Astrocyte (in vitro differentiated cells and primary cell): ENCODE measurements at regions not wholly inside any gene's neighbourhood (a gene's known extent, or its start where the extent isn't known, plus 50 kb on each side); places are given as distances from the start of the nearest gene placed in this dataset.

Experiments
- DNase-seq: peaks from one replicate; pipeline ENCODE4 v3.0.0-alpha.2; 2010; ENCODE audit warnings: low read depth
- FAIRE-seq: peaks from 2 replicates; lab custom pipeline; 2011; peaks lifted over from hg19 to GRCh38; lab: Jason Lieb, UNC
- H2AFZ ChIP-seq: 2 replicates; pipeline ENCODE4 v1.6.0; 2012; ENCODE audit warnings: low read depth, low read length, inconsistent platforms
- H3K27ac ChIP-seq: 2 replicates; pipeline ENCODE4 v1.5.1; 2011; ENCODE audit warnings: low read depth, low read length, inconsistent platforms
- H3K27me3 ChIP-seq: 2 replicates; pipeline ENCODE4 v1.6.0; 2011; ENCODE audit warnings: low read length, inconsistent platforms; ENCODE audit not compliant: insufficient read depth
- H3K36me3 ChIP-seq: 2 replicates; pipeline ENCODE4 v1.5.1; 2011; ENCODE audit warnings: low read length, inconsistent platforms; ENCODE audit not compliant: insufficient read depth
- H3K4me1 ChIP-seq: 2 replicates; pipeline ENCODE4 v1.5.1; 2011; ENCODE audit warnings: low read length, inconsistent platforms; ENCODE audit not compliant: insufficient read depth
- H3K4me2 ChIP-seq: 2 replicates; pipeline ENCODE4 v1.6.0; 2012; ENCODE audit warnings: low read length, inconsistent platforms
- H3K4me3 ChIP-seq: 2 replicates; pipeline ENCODE4 v1.5.1; 2011; ENCODE audit warnings: low read depth, mild to moderate bottlenecking, low read length, inconsistent platforms; ENCODE audit not compliant: insufficient read depth
- H3K79me2 ChIP-seq: 2 replicates; pipeline ENCODE4 v1.6.0; 2012; ENCODE audit warnings: mild to moderate bottlenecking, low read length, inconsistent platforms; ENCODE audit not compliant: insufficient read depth
- H3K9ac ChIP-seq: 2 replicates; pipeline ENCODE4 v1.6.0; 2012; ENCODE audit warnings: mild to moderate bottlenecking, low read length, inconsistent platforms
- H3K9me3 ChIP-seq: 2 replicates; pipeline ENCODE4 v1.5.1; 2012; ENCODE audit warnings: low read depth, mild to moderate bottlenecking, low read length, inconsistent platforms; ENCODE audit not compliant: insufficient read depth
- H4K20me1 ChIP-seq: 2 replicates; pipeline ENCODE4 v1.6.0; 2012; ENCODE audit warnings: low read length, inconsistent platforms; ENCODE audit not compliant: insufficient read depth
- H3K27ac Mint-ChIP-seq: one replicate; pipeline ENCODE4 v1.8.0; 2021; ENCODE audit warnings: mild to moderate bottlenecking, mixed read lengths; ENCODE audit not compliant: unreplicated experiment
- H3K27me3 Mint-ChIP-seq: one replicate; pipeline ENCODE4 v1.8.0; 2021; ENCODE audit warnings: low read depth, mixed read lengths; ENCODE audit not compliant: unreplicated experiment
- H3K36me3 Mint-ChIP-seq: one replicate; pipeline ENCODE4 v1.8.0; 2021; ENCODE audit warnings: low read depth, mixed read lengths; ENCODE audit not compliant: unreplicated experiment
- H3K4me1 Mint-ChIP-seq: one replicate; pipeline ENCODE4 v1.8.0; 2021; ENCODE audit warnings: low read depth, mixed read lengths; ENCODE audit not compliant: unreplicated experiment
- H3K4me3 Mint-ChIP-seq: one replicate; pipeline ENCODE4 v1.8.0; 2021; ENCODE audit warnings: mild to moderate bottlenecking, moderate library complexity, mixed read lengths; ENCODE audit not compliant: unreplicated experiment
- H3K9me3 Mint-ChIP-seq: one replicate; pipeline ENCODE4 v1.8.0; 2021; ENCODE audit warnings: mild to moderate bottlenecking, mixed read lengths; ENCODE audit not compliant: unreplicated experiment
- CTCF ChIP-seq: IDR thresholded peaks from 2 replicates; pipeline ENCODE4 v1.5.1; 2011; ENCODE audit warnings: low read depth, mild to moderate bottlenecking, inconsistent platforms, low read length, moderate library complexity; ENCODE audit not compliant: insufficient read depth
- EZH2 ChIP-seq: IDR thresholded peaks from 2 replicates; pipeline ENCODE4 v1.6.1; 2012; ENCODE audit warnings: mild to moderate bottlenecking, low read length, inconsistent platforms; ENCODE audit not compliant: insufficient read depth

GRCh38 chr1:232301246-232301645 lies 328.7 kb downstream of the SIPA1L2 start:
- Mint-ChIP-seq H3K27ac (no peak overlapping the region), H3K4me1 (no peaks in the 10 kb centered on the region), H3K36me3 (no peaks in the 10 kb centered on the region), H3K27me3 (peaks cover 18% of the 10 kb centered on the region), H3K4me3 (no peak overlapping the region), H3K9me3 (peaks cover 4% of the 10 kb centered on the region)
- H3K27ac ChIP-seq = no peak overlapping the region
- FAIRE-seq (no peak), DNase-seq (no peak)
- H3K4me3 ChIP-seq = no peak overlapping the region
- H3K79me2 ChIP-seq = no peaks in the 10 kb centered on the region
- H3K36me3 ChIP-seq = no peaks in the 10 kb centered on the region
- no peak overlapping the region for H3K4me2 ChIP-seq
- no peaks in the 10 kb centered on the region for H3K4me1 ChIP-seq
- no peak overlapping the region for H3K9ac ChIP-seq
- no peak overlapping the region for H2AFZ ChIP-seq
- H4K20me1 ChIP-seq = no peaks in the 10 kb centered on the region
- TF ChIP-seq CTCF = no peak
- TF ChIP-seq EZH2 = no peak
- no peaks in the 10 kb centered on the region for H3K9me3 ChIP-seq
- no peaks in the 10 kb centered on the region for H3K27me3 ChIP-seq

- Mint-ChIP-seq H3K4me1 (no peaks in the 10 kb centered on the region), H3K27me3 (peaks cover 18% of the 10 kb centered on the region), H3K9me3 (peaks cover 4% of the 10 kb centered on the region), H3K4me3 (no peak overlapping the region), H3K27ac (no peak overlapping the region), H3K36me3 (no peaks in the 10 kb centered on the region)
- H3K79me2 ChIP-seq = no peaks in the 10 kb centered on the region
- no peaks in the 10 kb centered on the region for H3K27me3 ChIP-seq
- no peaks in the 10 kb centered on the region for H3K4me1 ChIP-seq
- H3K9ac ChIP-seq = no peak overlapping the region
- DNase-seq = no peak
- no peak overlapping the region for H3K4me2 ChIP-seq
- no peak overlapping the region for H3K4me3 ChIP-seq
- H3K27ac ChIP-seq = no peak overlapping the region
- no peak for FAIRE-seq
- TF ChIP-seq CTCF = no peak
- TF ChIP-seq EZH2 = no peak
- H2AFZ ChIP-seq = no peak overlapping the region
- H4K20me1 ChIP-seq = no peaks in the 10 kb centered on the region
- no peaks in the 10 kb centered on the region for H3K9me3 ChIP-seq
- H3K36me3 ChIP-seq = no peaks in the 10 kb centered on the region
Observed at GRCh38 chr1:232300466-232300865, 329.5 kb downstream of the SIPA1L2 start.

GRCh38 chr1:232296461-232296860 lies 333.5 kb downstream of the SIPA1L2 start:
- Histone ChIP-seq H3K27ac (no peak overlapping the region), H3K27me3 (no peaks in the 10 kb centered on the region), H3K79me2 (no peaks in the 10 kb centered on the region), H3K9ac (no peak overlapping the region), H3K36me3 (no peaks in the 10 kb centered on the region), H2AFZ (no peak overlapping the region), H3K9me3 (no peaks in the 10 kb centered on the region), H3K4me3 (no peak overlapping the region), H3K4me1 (no peaks in the 10 kb centered on the region), H3K4me2 (no peak overlapping the region), H4K20me1 (no peaks in the 10 kb centered on the region)
- Mint-ChIP-seq H3K27me3 (peaks cover 5% of the 10 kb centered on the region), H3K36me3 (no peaks in the 10 kb centered on the region), H3K4me3 (no peak overlapping the region), H3K4me1 (peaks cover 6% of the 10 kb centered on the region), H3K27ac (no peak overlapping the region), H3K9me3 (peaks cover 2% of the 10 kb centered on the region)
- DNase-seq (no peak), FAIRE-seq (no peak)
- no peak for TF ChIP-seq CTCF
- no peak for TF ChIP-seq EZH2
